ENCODE measurements at regions not wholly inside any gene's neighbourhood (a gene's known extent, or its start where the extent isn't known, plus 50 kb on each side); places are given as distances from the start of the nearest gene placed in this dataset.

- no peaks in the 10 kb centered on the region for H3K4me1 ChIP-seq (ENCODE audit: control insufficient read depth, low read depth, low read length)
- H3K4me3 ChIP-seq (ENCODE audit: low read length) = no peak overlapping the region
- H3K27ac ChIP-seq (ENCODE audit: low read length) = no peak overlapping the region
- H3K9me3 ChIP-seq (ENCODE audit: control insufficient read depth, low read depth, low read length) = no peaks in the 10 kb centered on the region
- no peaks in the 10 kb centered on the region for H3K36me3 ChIP-seq (ENCODE audit: control insufficient read depth, low read depth, low read length)
- H3K27me3 ChIP-seq (ENCODE audit: control insufficient read depth, insufficient read depth, low read length) = no peaks in the 10 kb centered on the region
- no peak overlapping the region for H3K9ac ChIP-seq (ENCODE audit: low read length)
Observed at GRCh38 chr13:104034891-104035290, 968.7 kb upstream of the SLC10A2 start.

DNA sequence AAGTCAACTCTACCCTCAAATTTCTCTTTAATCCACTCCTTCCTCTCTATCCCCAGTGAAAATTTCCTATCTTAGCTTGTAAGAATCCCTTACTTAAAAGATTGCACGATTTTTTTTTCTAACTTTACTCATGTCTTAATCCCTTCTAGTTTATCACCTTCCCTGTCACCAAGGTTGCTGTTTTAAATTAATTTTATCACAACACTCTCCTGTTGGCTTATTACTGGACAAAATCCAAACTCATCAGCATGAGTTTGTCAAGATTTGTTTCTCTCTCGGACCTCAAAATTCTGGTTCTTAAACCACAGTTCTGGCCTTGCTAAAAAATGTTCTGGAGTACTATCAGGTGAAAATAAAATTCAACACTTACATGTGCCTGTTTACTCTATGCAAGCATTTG is 959.1 kb upstream of the SLC10A2 start:
- no peaks in the 10 kb centered on the region for H3K4me1 ChIP-seq (ENCODE audit: control insufficient read depth, low read depth, low read length)
- no peaks in the 10 kb centered on the region for H3K27me3 ChIP-seq (ENCODE audit: control insufficient read depth, insufficient read depth, low read length)
- no peaks in the 10 kb centered on the region for H3K9me3 ChIP-seq (ENCODE audit: control insufficient read depth, low read depth, low read length)
- no peak overlapping the region for H3K9ac ChIP-seq (ENCODE audit: low read length)
- H3K4me3 ChIP-seq (ENCODE audit: low read length) = no peak overlapping the region
- H3K36me3 ChIP-seq (ENCODE audit: control insufficient read depth, low read depth, low read length) = no peaks in the 10 kb centered on the region
- no peak overlapping the region for H3K27ac ChIP-seq (ENCODE audit: low read length)

DNA sequence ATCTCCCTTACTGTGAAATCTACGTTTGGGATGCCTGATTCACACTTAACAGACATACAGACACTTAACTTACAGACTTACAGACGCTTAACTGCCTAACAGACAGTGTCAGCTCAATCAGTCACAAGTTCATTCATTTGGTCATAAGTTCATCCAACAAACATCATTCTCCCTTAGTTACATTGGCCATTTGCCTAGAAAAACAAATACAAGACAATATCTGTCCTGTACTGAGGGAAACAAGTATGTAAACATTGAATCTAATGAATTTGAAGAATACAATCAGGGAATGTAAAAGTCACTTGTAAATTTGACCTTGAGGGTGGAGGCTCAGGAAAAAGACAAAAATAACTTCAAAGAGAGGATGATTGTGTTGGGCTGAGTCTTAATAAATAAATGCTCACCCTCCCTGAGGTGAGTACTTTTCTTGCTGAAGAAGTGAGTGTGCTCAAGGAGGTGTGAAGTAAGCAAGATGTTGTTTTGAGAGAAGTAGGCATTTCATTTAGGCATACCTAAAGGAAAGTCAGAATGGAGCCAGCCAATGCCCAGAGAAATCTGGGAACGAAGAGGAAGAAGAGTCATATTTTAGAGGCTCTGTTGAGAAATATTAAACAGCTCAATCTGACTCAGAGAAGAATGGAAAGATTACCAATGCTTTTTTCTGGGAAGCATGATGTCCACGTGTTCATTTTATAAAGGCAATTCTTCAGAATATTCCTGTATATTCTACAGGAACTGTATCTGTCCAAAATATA is 958.4 kb upstream of the SLC10A2 start:
- Histone ChIP-seq H3K4me3 (ENCODE audit: low read length) (no peak overlapping the region), H3K27ac (ENCODE audit: low read length) (no peak overlapping the region), H3K9ac (ENCODE audit: low read length) (no peak overlapping the region), H3K4me1 (ENCODE audit: control insufficient read depth, low read depth, low read length) (no peaks in the 10 kb centered on the region), H3K9me3 (ENCODE audit: control insufficient read depth, low read depth, low read length) (no peaks in the 10 kb centered on the region), H3K27me3 (ENCODE audit: control insufficient read depth, insufficient read depth, low read length) (no peaks in the 10 kb centered on the region), H3K36me3 (ENCODE audit: control insufficient read depth, low read depth, low read length) (no peaks in the 10 kb centered on the region)

DNA sequence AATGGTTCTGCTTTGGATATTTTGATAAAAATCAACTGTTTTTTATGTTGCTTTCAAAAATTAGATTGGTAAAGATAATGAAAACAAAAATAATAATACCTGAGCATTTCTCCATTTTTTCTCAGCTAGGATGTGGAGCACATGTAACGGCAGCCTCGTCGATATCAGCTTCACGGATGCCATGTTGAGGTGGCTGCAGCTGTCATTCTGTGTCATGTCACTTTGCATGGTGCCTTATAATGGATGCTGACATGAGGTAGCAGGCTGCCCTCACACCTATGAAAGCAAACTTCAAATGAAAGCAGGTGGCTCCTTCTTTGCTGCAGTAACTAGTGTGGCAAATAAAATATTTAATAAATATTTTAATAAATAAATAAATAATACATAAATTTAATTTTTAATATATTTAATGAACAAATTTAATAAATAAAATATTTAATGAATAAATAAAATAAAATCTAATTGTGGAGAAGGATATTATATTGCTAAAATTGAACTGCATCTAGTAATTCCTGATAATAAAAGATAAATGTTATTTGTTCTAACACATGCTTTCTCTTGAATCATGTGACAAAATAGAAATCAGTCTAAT is 955.7 kb upstream of the SLC10A2 start:
- Histone ChIP-seq H3K36me3 (ENCODE audit: control insufficient read depth, low read depth, low read length) (no peaks in the 10 kb centered on the region), H3K9ac (ENCODE audit: low read length) (no peak overlapping the region), H3K9me3 (ENCODE audit: control insufficient read depth, low read depth, low read length) (no peaks in the 10 kb centered on the region)

DNA sequence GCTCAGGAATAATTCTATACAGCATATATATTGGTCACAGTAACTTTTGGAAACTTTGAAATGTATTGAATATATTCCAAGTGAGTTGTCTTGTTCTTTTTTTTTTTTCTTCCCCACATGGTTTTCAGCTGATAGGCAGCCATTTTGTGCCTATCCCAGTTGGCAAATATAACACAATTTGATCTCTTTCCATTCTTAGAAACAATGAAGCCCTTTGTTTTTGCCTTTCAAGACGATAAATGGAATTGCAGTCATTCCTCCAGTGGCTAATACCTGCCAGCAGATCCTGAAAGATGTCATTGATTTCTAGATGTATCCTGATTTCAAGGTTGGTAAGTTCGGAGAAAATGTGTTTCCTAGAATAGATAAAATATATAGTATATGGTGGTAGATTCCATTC is 951.1 kb upstream of the SLC10A2 start:
- H3K9ac ChIP-seq (ENCODE audit: low read length) = no peak overlapping the region
- no peak overlapping the region for H3K4me3 ChIP-seq (ENCODE audit: low read length)
- H3K4me1 ChIP-seq (ENCODE audit: control insufficient read depth, low read depth, low read length) = no peaks in the 10 kb centered on the region
- no peaks in the 10 kb centered on the region for H3K27me3 ChIP-seq (ENCODE audit: control insufficient read depth, insufficient read depth, low read length)
- no peaks in the 10 kb centered on the region for H3K36me3 ChIP-seq (ENCODE audit: control insufficient read depth, low read depth, low read length)
- H3K9me3 ChIP-seq (ENCODE audit: control insufficient read depth, low read depth, low read length) = no peaks in the 10 kb centered on the region
- H3K27ac ChIP-seq (ENCODE audit: low read length) = no peak overlapping the region

More for the DNA sequence above, 955.7 kb upstream of the SLC10A2 start:
- H3K4me1 ChIP-seq (ENCODE audit: control insufficient read depth, low read depth, low read length) = no peaks in the 10 kb centered on the region
- H3K4me3 ChIP-seq (ENCODE audit: low read length) = no peak overlapping the region
- H3K27ac ChIP-seq (ENCODE audit: low read length) = no peak overlapping the region
- H3K27me3 ChIP-seq (ENCODE audit: control insufficient read depth, insufficient read depth, low read length) = no peaks in the 10 kb centered on the region

GRCh38 chr13:104015646-104016396 is 949.6 kb upstream of the SLC10A2 start:
- H3K36me3 ChIP-seq (ENCODE audit: control insufficient read depth, low read depth, low read length) = no peaks in the 10 kb centered on the region
- no peaks in the 10 kb centered on the region for H3K27me3 ChIP-seq (ENCODE audit: control insufficient read depth, insufficient read depth, low read length)
- H3K4me3 ChIP-seq (ENCODE audit: low read length) = no peak overlapping the region
- no peak overlapping the region for H3K27ac ChIP-seq (ENCODE audit: low read length)
- H3K4me1 ChIP-seq (ENCODE audit: control insufficient read depth, low read depth, low read length) = no peaks in the 10 kb centered on the region
- H3K9me3 ChIP-seq (ENCODE audit: control insufficient read depth, low read depth, low read length) = no peaks in the 10 kb centered on the region
- no peak overlapping the region for H3K9ac ChIP-seq (ENCODE audit: low read length)

- no peak overlapping the region for H3K4me3 ChIP-seq (ENCODE audit: low read length)
- H3K27ac ChIP-seq (ENCODE audit: low read length) = no peak overlapping the region
- H3K27me3 ChIP-seq (ENCODE audit: control insufficient read depth, insufficient read depth, low read length) = no peaks in the 10 kb centered on the region
- no peaks in the 10 kb centered on the region for H3K4me1 ChIP-seq (ENCODE audit: control insufficient read depth, low read depth, low read length)
- H3K36me3 ChIP-seq (ENCODE audit: control insufficient read depth, low read depth, low read length) = no peaks in the 10 kb centered on the region
- no peaks in the 10 kb centered on the region for H3K9me3 ChIP-seq (ENCODE audit: control insufficient read depth, low read depth, low read length)
- no peak overlapping the region for H3K9ac ChIP-seq (ENCODE audit: low read length)
Observed at GRCh38 chr13:104014803-104015645, 948.8 kb upstream of the SLC10A2 start.

DNA sequence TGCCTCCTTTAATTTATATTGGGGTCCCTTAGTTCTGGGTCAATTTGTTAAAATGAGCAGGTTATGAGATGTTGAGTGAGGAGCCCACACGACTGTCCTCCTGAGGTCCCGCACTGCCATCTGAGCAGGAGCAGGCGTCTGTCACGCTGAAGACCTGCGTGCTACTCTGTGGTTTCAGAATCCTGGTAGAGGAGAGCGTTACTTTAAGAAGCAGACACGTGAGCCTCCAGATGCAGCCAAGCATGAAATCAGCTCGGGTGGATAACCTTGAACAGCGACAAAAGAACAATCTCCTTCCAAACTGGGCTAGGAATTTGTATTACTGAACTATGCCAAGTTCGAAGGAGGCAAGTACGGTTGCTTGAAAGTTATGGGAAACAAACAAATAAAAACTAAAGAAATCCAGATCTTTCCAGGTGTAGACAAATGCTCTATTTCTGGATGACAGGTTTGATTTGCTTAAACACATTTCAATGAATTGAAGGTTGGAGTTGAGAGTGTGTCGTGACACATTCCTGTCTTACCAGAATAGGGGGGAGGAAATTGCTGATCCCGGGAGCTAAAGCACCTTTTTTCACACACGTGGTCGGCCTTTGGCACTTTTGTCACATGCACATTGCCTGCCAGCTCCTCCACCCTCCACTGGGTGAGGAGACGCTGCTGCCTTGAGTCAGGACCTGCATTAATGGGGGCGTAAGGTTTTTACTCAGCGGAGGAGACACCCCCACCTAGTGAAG is 945.5 kb upstream of the SLC10A2 start:
- H3K9me3 ChIP-seq (ENCODE audit: control insufficient read depth, low read depth, low read length) = no peaks in the 10 kb centered on the region
- H3K4me3 ChIP-seq (ENCODE audit: low read length) = no peak overlapping the region
- H3K27me3 ChIP-seq (ENCODE audit: control insufficient read depth, insufficient read depth, low read length) = no peaks in the 10 kb centered on the region
- no peaks in the 10 kb centered on the region for H3K36me3 ChIP-seq (ENCODE audit: control insufficient read depth, low read depth, low read length)
- no peak overlapping the region for H3K9ac ChIP-seq (ENCODE audit: low read length)
- no peaks in the 10 kb centered on the region for H3K4me1 ChIP-seq (ENCODE audit: control insufficient read depth, low read depth, low read length)
- no peak overlapping the region for H3K27ac ChIP-seq (ENCODE audit: low read length)

DNA sequence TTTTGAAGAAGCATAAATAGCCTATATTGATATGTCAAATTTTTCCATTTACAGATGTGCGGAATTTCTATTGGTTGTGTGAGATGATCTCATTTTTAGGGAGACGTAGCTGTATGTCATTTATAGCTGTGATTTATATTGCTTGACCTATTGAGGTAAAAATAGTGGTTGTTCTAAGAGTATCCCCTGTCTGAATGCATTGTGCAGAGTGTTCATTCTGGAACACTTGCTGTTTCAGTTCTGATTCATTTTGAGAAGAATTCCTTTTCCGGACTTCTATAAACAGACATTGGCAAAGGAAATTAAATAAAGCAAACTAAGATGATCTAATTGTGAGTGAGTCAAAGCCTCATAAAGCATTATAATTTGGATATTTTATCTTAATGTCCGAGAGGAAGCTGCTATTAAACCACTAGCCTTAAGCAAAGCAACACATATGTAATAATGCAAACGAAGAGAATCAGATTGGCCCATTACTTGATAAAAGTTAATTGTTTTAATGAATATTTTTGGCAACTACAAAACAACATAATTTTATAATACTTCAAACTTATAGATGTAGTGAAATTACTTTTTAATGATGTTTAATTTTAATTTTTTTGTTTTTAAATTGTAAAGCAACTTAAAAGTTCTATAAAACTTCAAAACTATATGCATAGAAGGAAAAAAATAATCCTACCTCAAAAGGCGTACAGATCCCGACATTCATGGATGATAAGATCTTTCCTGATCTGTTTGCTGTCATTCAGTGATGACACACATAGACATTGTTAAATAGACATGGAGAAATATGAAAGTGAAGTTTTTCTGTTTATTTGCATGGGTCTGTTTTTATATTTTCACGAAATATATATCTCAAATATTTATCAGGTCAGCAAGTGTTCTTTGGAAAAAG is 942.6 kb upstream of the SLC10A2 start:
- no peaks in the 10 kb centered on the region for H3K9me3 ChIP-seq (ENCODE audit: control insufficient read depth, low read depth, low read length)
- H3K27ac ChIP-seq (ENCODE audit: low read length) = no peak overlapping the region
- no peaks in the 10 kb centered on the region for H3K36me3 ChIP-seq (ENCODE audit: control insufficient read depth, low read depth, low read length)
- H3K4me1 ChIP-seq (ENCODE audit: control insufficient read depth, low read depth, low read length) = no peaks in the 10 kb centered on the region
- H3K9ac ChIP-seq (ENCODE audit: low read length) = no peak overlapping the region
- no peaks in the 10 kb centered on the region for H3K27me3 ChIP-seq (ENCODE audit: control insufficient read depth, insufficient read depth, low read length)
- no peak overlapping the region for H3K4me3 ChIP-seq (ENCODE audit: low read length)

DNA sequence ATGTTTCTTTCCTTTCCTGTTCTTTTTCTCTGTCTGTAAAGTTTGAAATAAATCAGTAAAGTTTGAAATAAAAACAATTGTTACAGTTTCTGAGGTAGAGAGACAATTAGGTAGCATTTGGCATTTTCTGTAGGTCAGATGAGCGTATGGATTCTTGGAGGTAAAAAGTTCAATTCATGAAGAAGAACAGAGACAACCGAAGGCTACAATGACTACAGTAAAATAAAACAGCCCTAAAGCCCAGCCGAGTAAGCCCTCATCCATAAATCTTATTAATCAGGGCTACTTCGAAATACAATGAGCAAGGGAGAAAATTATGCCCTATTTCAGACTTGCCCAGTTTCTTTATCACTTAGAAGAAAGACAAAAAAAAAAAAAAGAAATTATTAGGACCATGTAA is 941.9 kb upstream of the SLC10A2 start:
- no peaks in the 10 kb centered on the region for H3K9me3 ChIP-seq (ENCODE audit: control insufficient read depth, low read depth, low read length)
- H3K9ac ChIP-seq (ENCODE audit: low read length) = no peak overlapping the region
- H3K27me3 ChIP-seq (ENCODE audit: control insufficient read depth, insufficient read depth, low read length) = no peaks in the 10 kb centered on the region
- no peaks in the 10 kb centered on the region for H3K4me1 ChIP-seq (ENCODE audit: control insufficient read depth, low read depth, low read length)
- H3K4me3 ChIP-seq (ENCODE audit: low read length) = no peak overlapping the region
- H3K36me3 ChIP-seq (ENCODE audit: control insufficient read depth, low read depth, low read length) = no peaks in the 10 kb centered on the region
- H3K27ac ChIP-seq (ENCODE audit: low read length) = no peak overlapping the region
